ENCODE measurements at regions not wholly inside any gene's neighbourhood (a gene's known extent, or its start where the extent isn't known, plus 50 kb on each side); places are given as distances from the start of the nearest gene placed in this dataset.

- no peaks in the 10 kb centered on the region for H3K9me3 Mint-ChIP-seq
- H3K4me3 Mint-ChIP-seq: no peak overlapping the region
- TF ChIP-seq CTCF (IDR thresholded peaks at IDR 0.05): no peak
- POLR2A ChIA-PET: no interaction called here
- CTCF ChIA-PET: no interaction called here
- no peak overlapping the region for H3K27ac Mint-ChIP-seq
- peaks cover 5% of the 10 kb centered on the region for H3K27me3 Mint-ChIP-seq
- no peaks in the 10 kb centered on the region for H3K4me1 Mint-ChIP-seq
- DNase-seq: no peak
- intact Hi-C loops (cut with micrococcal nuclease): no loop called here
- ATAC-seq (ENCODE audit: low read depth): no peak
- H3K36me3 Mint-ChIP-seq (ENCODE audit: low read depth): no peaks in the 10 kb centered on the region
Measured at GRCh38 chr2:220648628-220649027, 923.5 kb downstream of the EPHA4 start.

DNA sequence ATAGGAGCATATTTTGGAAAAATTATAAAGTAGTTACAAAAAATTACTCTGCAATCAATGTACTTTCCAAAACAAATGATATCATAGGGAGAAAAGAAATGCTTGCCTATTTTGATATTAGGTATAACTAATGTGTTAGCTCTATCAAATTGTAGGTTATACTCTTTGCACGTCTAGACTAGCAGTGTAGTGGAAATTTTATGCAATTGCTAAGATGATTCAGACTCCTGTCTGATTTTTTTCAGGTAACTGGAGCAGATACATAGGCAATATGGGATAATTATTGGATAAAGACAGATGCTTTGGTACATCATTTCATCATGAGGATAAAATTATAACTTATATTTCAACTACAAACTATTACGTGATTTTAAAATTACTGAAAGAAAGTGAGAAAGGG is 918.3 kb downstream of the EPHA4 start:
- Mint-ChIP-seq H3K36me3 (ENCODE audit: low read depth) (no peaks in the 10 kb centered on the region), H3K27me3 (peaks cover 6% of the 10 kb centered on the region), H3K4me3 (no peak overlapping the region), H3K4me1 (no peaks in the 10 kb centered on the region), H3K9me3 (no peaks in the 10 kb centered on the region), H3K27ac (no peak overlapping the region)
- intact Hi-C loops (cut with micrococcal nuclease): no loop called here
- no peak for TF ChIP-seq CTCF (IDR thresholded peaks at IDR 0.05)
- DNase-seq (no peak), ATAC-seq (ENCODE audit: low read depth) (no peak)
- CTCF ChIA-PET: no interaction called here
- POLR2A ChIA-PET: no interaction called here

- Mint-ChIP-seq H3K27me3 (peaks cover 6% of the 10 kb centered on the region), H3K9me3 (no peaks in the 10 kb centered on the region), H3K36me3 (ENCODE audit: low read depth) (no peaks in the 10 kb centered on the region), H3K4me1 (no peaks in the 10 kb centered on the region), H3K4me3 (no peak overlapping the region), H3K27ac (no peak overlapping the region)
- DNase-seq (no peak), ATAC-seq (ENCODE audit: low read depth) (no peak)
- POLR2A ChIA-PET: no interaction called here
- no peak for TF ChIP-seq CTCF (IDR thresholded peaks at IDR 0.05)
- CTCF ChIA-PET: no interaction called here
- intact Hi-C loops (cut with micrococcal nuclease): no loop called here
Measured at GRCh38 chr2:220654322-220654721, 917.8 kb downstream of the EPHA4 start.

GRCh38 chr2:220660277-220661145 is 911.6 kb downstream of the EPHA4 start:
- DNase-seq: no peak
- Mint-ChIP-seq H3K27me3 (peaks cover 5% of the 10 kb centered on the region), H3K4me1 (no peaks in the 10 kb centered on the region), H3K36me3 (ENCODE audit: low read depth) (no peaks in the 10 kb centered on the region), H3K27ac (no peak overlapping the region), H3K9me3 (peaks cover 3% of the 10 kb centered on the region), H3K4me3 (no peak overlapping the region)
- CTCF ChIA-PET: no interaction called here
- no peak for ATAC-seq (ENCODE audit: low read depth)
- intact Hi-C loops (cut with micrococcal nuclease): no loop called here
- POLR2A ChIA-PET: no interaction called here
- TF ChIP-seq CTCF (IDR thresholded peaks at IDR 0.05): no peak

DNA sequence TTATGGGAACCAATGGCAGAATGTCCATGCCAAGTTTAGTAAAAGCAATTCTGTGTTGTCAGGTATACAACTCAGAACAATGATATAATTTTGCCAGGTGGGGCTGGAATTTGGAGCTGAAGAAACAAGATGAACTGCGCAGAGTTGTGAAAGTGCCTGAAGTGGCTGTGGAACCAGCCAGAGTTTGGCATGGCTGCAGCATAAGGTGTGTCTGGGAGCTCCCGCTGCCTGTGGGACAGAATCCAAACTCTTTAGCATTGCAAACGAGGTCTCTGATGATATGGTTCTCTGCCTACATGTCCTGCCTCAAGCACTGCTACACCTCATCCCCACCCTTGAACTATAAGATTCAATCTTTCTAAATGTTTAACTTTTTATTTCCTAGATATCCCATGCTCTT is 909.7 kb downstream of the EPHA4 start:
- Mint-ChIP-seq H3K9me3 (peaks cover 3% of the 10 kb centered on the region), H3K27me3 (peaks cover 5% of the 10 kb centered on the region), H3K4me3 (no peak overlapping the region), H3K27ac (no peak overlapping the region), H3K4me1 (no peaks in the 10 kb centered on the region), H3K36me3 (ENCODE audit: low read depth) (no peaks in the 10 kb centered on the region)
- DNase-seq (no peak), ATAC-seq (ENCODE audit: low read depth) (no peak)
- TF ChIP-seq CTCF (IDR thresholded peaks at IDR 0.05): no peak
- CTCF ChIA-PET: no interaction called here
- POLR2A ChIA-PET: no interaction called here
- intact Hi-C loops (cut with micrococcal nuclease): no loop called here
